ENCODE measurements at regions not wholly inside any gene's neighbourhood (a gene's known extent, or its start where the extent isn't known, plus 50 kb on each side); places are given as distances from the start of the nearest gene placed in this dataset.
"Not testable (repeated sequence)": the region's sequence is repeated elsewhere in the genome, so short reads cannot be mapped to it uniquely, and the experiment has no call there.

DNA sequence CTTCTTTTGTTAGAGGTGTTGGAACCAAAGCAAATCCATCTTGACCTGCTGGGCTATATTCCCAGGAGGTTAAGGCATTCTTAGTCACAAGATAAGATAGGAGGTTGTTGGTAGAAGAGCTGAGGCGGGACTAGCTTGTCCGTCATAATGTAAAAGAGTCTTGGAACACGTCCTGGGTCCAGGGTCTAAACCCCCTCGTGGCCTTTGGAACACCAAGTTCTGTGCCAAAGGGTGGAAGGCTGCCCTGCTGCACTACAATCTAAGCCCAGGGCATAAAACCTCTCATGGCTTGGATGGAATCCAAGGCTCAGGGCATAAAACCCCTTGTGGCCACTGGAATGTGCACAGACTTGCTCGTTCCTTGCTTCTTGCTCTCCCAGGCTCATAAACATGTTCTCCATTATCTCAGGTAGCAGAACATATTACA, 53.8 kb upstream of the ECHDC1 start:
- TF ChIP-seq, protein P1, sequence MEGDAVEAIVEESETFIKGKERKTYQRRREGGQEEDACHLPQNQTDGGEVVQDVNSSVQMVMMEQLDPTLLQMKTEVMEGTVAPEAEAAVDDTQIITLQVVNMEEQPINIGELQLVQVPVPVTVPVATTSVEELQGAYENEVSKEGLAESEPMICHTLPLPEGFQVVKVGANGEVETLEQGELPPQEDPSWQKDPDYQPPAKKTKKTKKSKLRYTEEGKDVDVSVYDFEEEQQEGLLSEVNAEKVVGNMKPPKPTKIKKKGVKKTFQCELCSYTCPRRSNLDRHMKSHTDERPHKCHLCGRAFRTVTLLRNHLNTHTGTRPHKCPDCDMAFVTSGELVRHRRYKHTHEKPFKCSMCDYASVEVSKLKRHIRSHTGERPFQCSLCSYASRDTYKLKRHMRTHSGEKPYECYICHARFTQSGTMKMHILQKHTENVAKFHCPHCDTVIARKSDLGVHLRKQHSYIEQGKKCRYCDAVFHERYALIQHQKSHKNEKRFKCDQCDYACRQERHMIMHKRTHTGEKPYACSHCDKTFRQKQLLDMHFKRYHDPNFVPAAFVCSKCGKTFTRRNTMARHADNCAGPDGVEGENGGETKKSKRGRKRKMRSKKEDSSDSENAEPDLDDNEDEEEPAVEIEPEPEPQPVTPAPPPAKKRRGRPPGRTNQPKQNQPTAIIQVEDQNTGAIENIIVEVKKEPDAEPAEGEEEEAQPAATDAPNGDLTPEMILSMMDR (conservative IDR thresholded peaks at IDR 0.05; ENCODE audit: low read length): not testable (repeated sequence)
- TF ChIP-seq EZH2phosphoT487 (IDR thresholded peaks at IDR 0.05; ENCODE audit: borderline replicate concordance, low read depth, low read length): not testable (repeated sequence)
